HEK293T (cell line): ENCODE measurements at regions not wholly inside any gene's neighbourhood (a gene's known extent, or its start where the extent isn't known, plus 50 kb on each side); places are given as distances from the start of the nearest gene placed in this dataset.

Experiments used
- ARNT ChIP-seq: fragments of 450-650 bp; IDR thresholded peaks from 2 replicates; pipeline ENCODE4 v1.6.1; 2017; ENCODE audit warnings: mild to moderate bottlenecking
- BHLHE40 ChIP-seq: fragments of 450-650 bp; IDR thresholded peaks from 2 replicates; pipeline ENCODE4 v1.6.1; 2016; ENCODE audit warnings: mild to moderate bottlenecking, moderate library complexity, borderline replicate concordance
- ELF4 ChIP-seq: fragments of 450-650 bp; IDR thresholded peaks from 2 replicates; pipeline ENCODE4 v1.6.1; 2017; ENCODE audit warnings: antibody characterized with exemption
- FOXM1 ChIP-seq: fragments of 450-650 bp; IDR thresholded peaks from 2 replicates; pipeline ENCODE4 v1.6.1; 2017; ENCODE audit warnings: mild to moderate bottlenecking, borderline replicate concordance
- NFRKB ChIP-seq: fragments of 450-650 bp; IDR thresholded peaks from 2 replicates; pipeline ENCODE4 v1.6.1; 2016; ENCODE audit warnings: mild to moderate bottlenecking, moderate library complexity
- SP1 ChIP-seq: fragments of 450-650 bp; IDR thresholded peaks from 2 replicates; pipeline ENCODE4 v1.6.1; 2017
- TARDBP ChIP-seq: fragments of 450-650 bp; IDR thresholded peaks from 2 replicates; pipeline ENCODE4 v1.6.1; 2016

DNA sequence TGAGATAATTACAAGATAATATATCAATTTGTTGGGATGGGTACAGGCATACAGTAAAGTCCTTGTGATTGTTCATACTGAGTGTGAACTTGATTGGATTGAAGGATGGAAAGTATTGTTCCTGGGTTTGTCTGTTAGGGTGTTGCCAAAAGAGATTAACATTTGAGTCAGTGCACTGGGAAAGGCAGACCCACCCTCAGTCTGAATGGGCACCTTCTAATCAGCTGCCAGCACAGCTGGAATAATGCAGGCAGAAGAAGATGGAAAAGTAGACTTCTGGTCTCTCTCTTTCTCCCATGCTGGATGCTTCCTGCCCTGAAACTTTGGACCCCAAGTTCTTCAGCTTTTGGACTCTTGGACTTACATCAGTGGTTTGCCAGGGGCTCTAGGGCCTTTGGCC is 457.9 kb upstream of the SLIT2 start:
- no peak for TF ChIP-seq SP1
- TF ChIP-seq BHLHE40, result no peak
- no peak for TF ChIP-seq ELF4
- no peak for TF ChIP-seq NFRKB
- TF ChIP-seq ARNT, result no peak
- no peak for TF ChIP-seq FOXM1
- TF ChIP-seq TARDBP, result no peak
